HS-5 (cell line): ENCODE measurements at regions not wholly inside any gene's neighbourhood (a gene's known extent, or its start where the extent isn't known, plus 50 kb on each side); places are given as distances from the start of the nearest gene placed in this dataset.

Source experiments
- DNase-seq: peaks from one replicate; pipeline ENCODE4 v3.0.0-alpha.2; 2012; ENCODE audit warnings: low read depth

GRCh38 chr2:137729305-137729704 lies 235.0 kb upstream of the HNMT start:
- no peak for DNase-seq

GRCh38 chr2:137737559-137737958 lies 226.7 kb upstream of the HNMT start:
- no peak for DNase-seq

DNA sequence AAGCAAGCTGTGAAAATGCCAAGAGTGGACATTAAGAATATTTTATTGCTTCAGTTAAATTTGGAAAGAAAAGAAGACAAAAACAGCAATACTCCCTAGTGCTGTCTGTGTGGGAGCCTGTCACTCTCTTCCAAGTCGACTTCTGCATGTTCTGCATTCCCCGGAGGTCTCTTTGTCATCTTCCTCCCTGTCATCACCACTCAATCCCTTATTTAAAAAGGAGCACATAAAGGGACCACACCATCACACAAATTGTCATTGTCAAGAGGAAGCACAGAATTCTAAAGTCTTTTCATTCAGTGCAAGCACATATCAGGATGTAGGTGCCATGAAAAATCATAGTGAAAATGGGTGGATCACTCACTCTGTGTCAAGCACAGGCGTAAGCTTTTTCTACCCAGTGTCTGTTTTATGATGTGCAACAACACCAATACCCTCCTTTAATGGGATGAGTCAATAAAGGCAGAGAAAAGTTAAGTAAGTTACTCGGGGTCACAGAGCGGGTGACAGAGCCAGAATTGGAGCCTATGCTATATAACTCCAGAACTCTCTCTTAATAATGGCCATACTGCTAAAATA lies 222.4 kb upstream of the HNMT start:
- no peak for DNase-seq

GRCh38 chr2:137747509-137747908 lies 216.8 kb upstream of the HNMT start:
- no peak for DNase-seq

- DNase-seq: no peak
These were observed 215.7 kb upstream of the HNMT start for GRCh38 chr2:137748533-137748932.

DNA sequence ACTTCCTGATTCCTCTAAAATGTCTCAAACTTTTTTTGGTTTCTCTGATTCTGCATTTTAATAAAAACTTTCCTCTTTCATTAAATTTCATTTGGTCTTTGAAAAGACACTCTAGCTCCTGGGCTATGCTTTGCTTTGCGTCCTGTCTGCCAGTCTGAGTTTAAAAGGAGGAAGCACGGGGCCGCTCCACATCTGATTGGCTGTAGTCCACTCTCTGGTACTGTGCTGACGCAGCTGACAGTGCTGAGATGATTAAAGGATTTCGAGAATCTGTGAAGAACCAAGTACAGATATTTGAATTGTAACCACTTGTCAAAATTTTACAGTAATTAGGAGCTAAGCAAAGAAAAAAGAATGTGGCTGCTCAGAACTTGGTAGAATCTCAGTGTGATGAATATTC lies 199.6 kb upstream of the HNMT start:
- DNase-seq: no peak

DNA sequence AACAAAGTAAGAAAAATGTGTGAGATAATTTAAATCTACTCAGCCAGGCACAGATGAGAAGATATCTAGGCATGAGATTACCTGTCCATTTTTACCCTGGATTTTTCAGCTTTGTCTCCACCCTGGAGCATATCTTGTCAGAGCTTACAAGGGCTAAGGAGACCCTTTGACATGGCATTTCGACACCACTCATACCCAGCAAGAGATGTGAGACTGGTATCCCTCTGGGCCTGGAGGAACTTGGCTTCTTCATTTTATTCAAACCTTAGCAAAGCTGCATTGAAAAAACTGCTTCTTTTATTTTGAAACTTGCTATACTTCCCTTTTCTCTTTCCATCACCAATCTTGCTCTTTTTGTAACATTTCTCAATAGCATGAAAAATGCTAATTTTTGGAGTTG lies 194.9 kb upstream of the HNMT start:
- no peak for DNase-seq

- no peak for DNase-seq
These were observed 194.1 kb upstream of the HNMT start for GRCh38 chr2:137770166-137770565.

DNA sequence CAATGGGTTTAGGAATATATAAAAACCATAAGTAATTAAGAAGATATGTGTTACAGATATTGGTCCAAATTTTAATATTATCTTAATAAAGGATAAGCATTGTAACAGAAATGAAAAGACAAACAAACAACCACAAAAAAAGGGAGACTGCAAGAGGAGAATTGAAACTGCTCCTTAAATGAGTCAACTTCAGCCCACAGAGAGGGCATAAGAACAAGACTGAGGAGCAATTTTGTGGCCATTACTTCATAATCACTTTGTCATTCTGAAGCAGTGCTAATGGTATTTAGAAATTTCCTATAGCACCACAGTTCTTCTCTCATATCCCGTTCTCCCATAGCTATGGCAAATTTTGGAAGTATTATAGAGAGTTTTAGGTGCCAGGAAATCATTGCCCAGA lies 193.2 kb upstream of the HNMT start:
- DNase-seq: no peak

GRCh38 chr2:137772451-137772850 lies 191.8 kb upstream of the HNMT start:
- DNase-seq: no peak

- no peak for DNase-seq
These were observed 188.7 kb upstream of the HNMT start for GRCh38 chr2:137775529-137775928.

- DNase-seq: no peak
These were observed 187.6 kb upstream of the HNMT start for GRCh38 chr2:137776697-137777096.

- DNase-seq: no peak
These were observed 166.6 kb upstream of the HNMT start for GRCh38 chr2:137797641-137798040.

- DNase-seq: no peak
These were observed 164.7 kb upstream of the HNMT start for GRCh38 chr2:137799600-137799999.

DNA sequence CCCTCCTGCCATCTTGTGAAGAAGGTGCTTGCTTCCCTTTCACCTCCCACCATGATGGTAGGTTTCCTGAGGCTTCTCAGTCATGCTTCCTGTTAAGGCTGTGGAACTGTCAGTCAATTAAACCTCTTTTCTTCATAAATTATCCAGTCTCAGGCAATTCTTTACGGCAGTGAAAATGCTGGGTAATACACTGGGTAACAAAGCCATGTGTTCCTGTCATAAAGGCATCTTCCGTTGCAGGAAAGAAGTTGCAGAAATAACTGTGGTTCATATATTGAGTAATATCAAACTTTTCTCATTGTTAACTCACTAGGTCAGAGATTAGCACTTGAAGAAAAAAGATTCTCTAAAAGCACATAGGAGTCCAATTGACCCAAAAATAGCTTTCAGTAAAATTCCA lies 163.9 kb upstream of the HNMT start:
- no peak for DNase-seq

DNA sequence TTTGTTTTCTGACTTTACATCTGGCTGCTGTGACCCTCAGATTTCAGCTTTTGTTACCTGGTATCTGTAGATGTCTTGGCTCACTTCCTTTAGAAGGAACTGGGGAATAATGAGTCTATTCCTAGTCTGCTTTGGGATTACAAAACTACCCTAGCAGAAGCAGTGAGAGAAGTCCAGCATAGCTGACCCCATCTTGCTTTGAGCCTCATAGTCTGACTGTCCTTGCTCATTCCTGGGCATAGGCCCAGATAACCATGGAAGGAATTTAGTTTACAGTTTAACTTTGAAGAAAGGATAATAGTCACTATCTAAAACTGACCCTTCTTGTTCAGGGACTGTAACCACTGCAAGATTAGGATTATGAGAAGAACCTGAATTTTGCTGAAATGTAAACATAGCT lies 163.0 kb upstream of the HNMT start:
- no peak for DNase-seq

- no peak for DNase-seq
These were observed 162.2 kb upstream of the HNMT start for GRCh38 chr2:137802038-137802437.

- no peak for DNase-seq
These were observed 158.0 kb upstream of the HNMT start for GRCh38 chr2:137806068-137806805.

DNA sequence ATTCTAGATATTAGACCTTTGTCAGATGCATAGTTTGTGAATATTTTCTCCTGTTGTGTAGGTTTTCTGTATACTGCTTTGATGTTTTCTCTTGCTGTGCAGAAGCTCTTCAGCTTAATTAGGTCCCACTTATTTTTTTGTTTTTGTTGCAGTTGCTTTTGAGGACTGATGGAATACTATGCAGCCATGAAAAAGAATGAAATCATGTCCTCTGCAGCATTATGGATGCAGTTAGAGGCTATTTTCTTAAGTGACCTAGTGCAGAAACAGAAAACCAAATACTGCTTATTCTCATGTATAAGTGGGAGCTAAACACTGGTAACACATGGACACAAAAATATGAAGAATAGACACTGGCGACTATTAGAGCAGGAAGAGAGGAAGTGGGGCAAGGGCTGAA lies 155.0 kb upstream of the HNMT start:
- DNase-seq: no peak

DNA sequence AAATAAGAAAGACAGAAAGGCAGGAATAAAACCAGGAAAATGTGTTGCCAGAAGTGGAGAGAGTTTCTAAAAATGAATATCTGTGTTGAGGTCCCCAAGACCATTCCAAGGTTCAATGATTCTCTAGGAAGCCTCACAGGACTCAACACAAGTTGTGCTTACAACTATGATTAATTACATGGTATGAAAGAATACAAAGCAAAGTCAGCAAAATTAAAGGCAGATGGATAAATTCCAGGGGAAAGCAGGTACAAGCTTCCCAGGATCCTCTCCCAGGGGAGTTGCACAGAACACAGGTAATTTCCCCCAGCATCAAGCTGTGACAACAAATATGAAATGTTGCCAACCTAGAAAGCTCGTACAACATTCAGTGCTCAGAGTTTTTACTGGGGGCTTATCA lies 154.4 kb upstream of the HNMT start:
- no peak for DNase-seq

- DNase-seq: no peak
These were observed 151.8 kb upstream of the HNMT start for GRCh38 chr2:137812517-137812916.

DNA sequence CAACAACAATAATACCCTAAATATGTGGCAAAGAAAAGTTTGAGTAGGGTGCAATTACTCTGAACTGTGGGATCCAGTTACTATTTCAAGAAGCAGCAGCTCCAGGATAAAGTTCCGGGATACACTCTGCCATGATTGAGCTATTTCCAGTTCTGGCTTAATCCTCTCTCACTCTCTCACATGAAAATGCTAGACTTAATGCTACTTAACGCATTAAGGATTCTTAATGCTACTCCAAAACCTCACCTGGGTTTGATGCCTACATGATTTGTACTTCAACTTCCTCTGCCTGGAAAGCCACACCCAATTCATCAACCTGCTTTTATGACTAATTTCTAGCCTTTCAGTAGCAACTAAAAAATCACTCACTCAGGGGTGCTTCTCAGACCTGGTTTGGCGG lies 151.1 kb upstream of the HNMT start:
- no peak for DNase-seq

GRCh38 chr2:137817058-137817457 lies 147.2 kb upstream of the HNMT start:
- DNase-seq: no peak

- no peak for DNase-seq
These were observed 141.1 kb upstream of the HNMT start for GRCh38 chr2:137823196-137823595.
